ENCODE measurements at regions not wholly inside any gene's neighbourhood (a gene's known extent, or its start where the extent isn't known, plus 50 kb on each side); places are given as distances from the start of the nearest gene placed in this dataset.

- TF ChIP-seq, protein P1, sequence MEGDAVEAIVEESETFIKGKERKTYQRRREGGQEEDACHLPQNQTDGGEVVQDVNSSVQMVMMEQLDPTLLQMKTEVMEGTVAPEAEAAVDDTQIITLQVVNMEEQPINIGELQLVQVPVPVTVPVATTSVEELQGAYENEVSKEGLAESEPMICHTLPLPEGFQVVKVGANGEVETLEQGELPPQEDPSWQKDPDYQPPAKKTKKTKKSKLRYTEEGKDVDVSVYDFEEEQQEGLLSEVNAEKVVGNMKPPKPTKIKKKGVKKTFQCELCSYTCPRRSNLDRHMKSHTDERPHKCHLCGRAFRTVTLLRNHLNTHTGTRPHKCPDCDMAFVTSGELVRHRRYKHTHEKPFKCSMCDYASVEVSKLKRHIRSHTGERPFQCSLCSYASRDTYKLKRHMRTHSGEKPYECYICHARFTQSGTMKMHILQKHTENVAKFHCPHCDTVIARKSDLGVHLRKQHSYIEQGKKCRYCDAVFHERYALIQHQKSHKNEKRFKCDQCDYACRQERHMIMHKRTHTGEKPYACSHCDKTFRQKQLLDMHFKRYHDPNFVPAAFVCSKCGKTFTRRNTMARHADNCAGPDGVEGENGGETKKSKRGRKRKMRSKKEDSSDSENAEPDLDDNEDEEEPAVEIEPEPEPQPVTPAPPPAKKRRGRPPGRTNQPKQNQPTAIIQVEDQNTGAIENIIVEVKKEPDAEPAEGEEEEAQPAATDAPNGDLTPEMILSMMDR (IDR thresholded peaks at IDR 0.05): no peak
- peaks cover 16% of the 10 kb centered on the region for H3K9me3 Mint-ChIP-seq
- no peak for DNase-seq
- H3K36me3 Mint-ChIP-seq (ENCODE audit: low read depth): no peaks in the 10 kb centered on the region
- H3K27ac Mint-ChIP-seq: no peak overlapping the region
- H3K27me3 Mint-ChIP-seq (ENCODE audit: low read depth, poor library complexity): peaks cover 32% of the 10 kb centered on the region
- H3K4me3 Mint-ChIP-seq: no peak overlapping the region
- H3K4me1 Mint-ChIP-seq: peaks cover 51% of the 10 kb centered on the region
These were observed 216.5 kb upstream of the SOX1 start for GRCh38 chr13:111850458-111850857.

- TF ChIP-seq, protein P1 (IDR thresholded peaks at IDR 0.05): no peak
- no peak for DNase-seq
- H3K4me1 Mint-ChIP-seq: peaks cover 50% of the 10 kb centered on the region
These were observed 216.0 kb upstream of the SOX1 start for GRCh38 chr13:111850976-111851375.

GRCh38 chr13:111852725-111853518, 214.0 kb upstream of the SOX1 start:
- Mint-ChIP-seq H3K27me3 (ENCODE audit: low read depth, poor library complexity) (peaks cover 24% of the 10 kb centered on the region), H3K27ac (no peak overlapping the region), H3K36me3 (ENCODE audit: low read depth) (no peaks in the 10 kb centered on the region), H3K4me3 (no peak overlapping the region), H3K9me3 (peaks cover 8% of the 10 kb centered on the region), H3K4me1 (peaks cover 40% of the 10 kb centered on the region)
- DNase-seq: peak; percentile 42
- TF ChIP-seq, protein P1 (IDR thresholded peaks at IDR 0.05): no peak

More at GRCh38 chr13:111850976-111851375, 216.0 kb upstream of the SOX1 start:
- no peaks in the 10 kb centered on the region for H3K36me3 Mint-ChIP-seq (ENCODE audit: low read depth)
- H3K9me3 Mint-ChIP-seq: peaks cover 13% of the 10 kb centered on the region
- peaks cover 27% of the 10 kb centered on the region for H3K27me3 Mint-ChIP-seq (ENCODE audit: low read depth, poor library complexity)
- H3K4me3 Mint-ChIP-seq: no peak overlapping the region
- no peak overlapping the region for H3K27ac Mint-ChIP-seq

DNA sequence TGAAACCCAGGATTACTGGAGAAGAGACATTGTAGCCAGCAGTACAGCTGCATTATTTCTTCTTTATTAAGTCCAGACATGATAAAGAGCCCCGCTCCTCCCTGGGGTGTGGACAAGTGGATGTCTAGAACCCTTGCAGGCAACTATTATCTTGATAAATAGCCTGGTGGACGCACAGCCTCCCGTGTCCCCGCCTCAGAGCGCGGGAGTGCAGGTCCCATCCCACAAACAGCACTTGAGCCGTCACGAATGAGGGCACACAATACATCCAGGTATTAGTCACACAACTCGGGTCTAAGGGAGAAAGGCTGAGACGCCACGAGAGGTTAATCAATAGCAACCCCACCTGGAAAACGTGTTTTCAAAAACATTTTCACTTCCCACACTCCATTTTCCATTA, 213.2 kb upstream of the SOX1 start:
- H3K4me3 Mint-ChIP-seq: peak overlapping the region; percentile 40
- TF ChIP-seq, protein P1 (IDR thresholded peaks at IDR 0.05): no peak
- H3K27ac Mint-ChIP-seq: peak overlapping the region; percentile 44
- H3K4me1 Mint-ChIP-seq: peaks cover 40% of the 10 kb centered on the region
- H3K27me3 Mint-ChIP-seq (ENCODE audit: low read depth, poor library complexity): peaks cover 19% of the 10 kb centered on the region
- H3K9me3 Mint-ChIP-seq: peaks cover under 1% of the 10 kb centered on the region
- no peak for DNase-seq
- no peaks in the 10 kb centered on the region for H3K36me3 Mint-ChIP-seq (ENCODE audit: low read depth)

GRCh38 chr13:111854403-111854802, 212.5 kb upstream of the SOX1 start:
- H3K27me3 Mint-ChIP-seq (ENCODE audit: low read depth, poor library complexity): peaks cover 19% of the 10 kb centered on the region
- peak overlapping the region; percentile 32 for H3K27ac Mint-ChIP-seq
- H3K9me3 Mint-ChIP-seq: no peaks in the 10 kb centered on the region
- no peak overlapping the region for H3K4me3 Mint-ChIP-seq
- TF ChIP-seq, protein P1 (IDR thresholded peaks at IDR 0.05): no peak
- H3K36me3 Mint-ChIP-seq (ENCODE audit: low read depth): no peaks in the 10 kb centered on the region
- no peak for DNase-seq
- H3K4me1 Mint-ChIP-seq: peaks cover 44% of the 10 kb centered on the region

- no peak overlapping the region for H3K27ac Mint-ChIP-seq
- H3K9me3 Mint-ChIP-seq: peaks cover under 1% of the 10 kb centered on the region
- no peaks in the 10 kb centered on the region for H3K36me3 Mint-ChIP-seq (ENCODE audit: low read depth)
- TF ChIP-seq, protein P1 (IDR thresholded peaks at IDR 0.05): no peak
- peaks cover 12% of the 10 kb centered on the region for H3K27me3 Mint-ChIP-seq (ENCODE audit: low read depth, poor library complexity)
- no peak for DNase-seq
- H3K4me1 Mint-ChIP-seq: peaks cover 46% of the 10 kb centered on the region
- no peak overlapping the region for H3K4me3 Mint-ChIP-seq
These were observed 211.8 kb upstream of the SOX1 start for GRCh38 chr13:111855191-111855590.
